ENCODE measurements at regions not wholly inside any gene's neighbourhood (a gene's known extent, or its start where the extent isn't known, plus 50 kb on each side); places are given as distances from the start of the nearest gene placed in this dataset.

DNA sequence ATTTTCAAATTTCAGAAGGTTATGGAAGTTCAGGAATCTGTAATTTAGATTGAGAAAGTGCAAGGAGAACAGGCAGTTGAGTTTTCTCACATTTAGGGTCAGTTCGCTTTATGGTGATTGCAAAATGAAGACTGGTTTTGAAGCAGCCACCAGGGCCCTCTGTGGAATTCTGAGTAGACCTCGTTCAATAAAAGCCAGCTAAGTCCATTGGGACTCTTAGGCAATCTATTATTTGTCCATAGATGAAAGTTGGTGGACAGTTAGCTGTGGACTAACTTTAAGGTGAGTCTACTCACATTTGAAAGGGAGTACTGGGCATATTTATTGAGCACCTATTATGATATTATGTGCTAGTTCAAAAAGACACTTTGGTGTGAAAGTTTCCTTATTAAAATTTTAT, 266.3 kb upstream of the LINC00305 start:
- TF ChIP-seq, protein P1, sequence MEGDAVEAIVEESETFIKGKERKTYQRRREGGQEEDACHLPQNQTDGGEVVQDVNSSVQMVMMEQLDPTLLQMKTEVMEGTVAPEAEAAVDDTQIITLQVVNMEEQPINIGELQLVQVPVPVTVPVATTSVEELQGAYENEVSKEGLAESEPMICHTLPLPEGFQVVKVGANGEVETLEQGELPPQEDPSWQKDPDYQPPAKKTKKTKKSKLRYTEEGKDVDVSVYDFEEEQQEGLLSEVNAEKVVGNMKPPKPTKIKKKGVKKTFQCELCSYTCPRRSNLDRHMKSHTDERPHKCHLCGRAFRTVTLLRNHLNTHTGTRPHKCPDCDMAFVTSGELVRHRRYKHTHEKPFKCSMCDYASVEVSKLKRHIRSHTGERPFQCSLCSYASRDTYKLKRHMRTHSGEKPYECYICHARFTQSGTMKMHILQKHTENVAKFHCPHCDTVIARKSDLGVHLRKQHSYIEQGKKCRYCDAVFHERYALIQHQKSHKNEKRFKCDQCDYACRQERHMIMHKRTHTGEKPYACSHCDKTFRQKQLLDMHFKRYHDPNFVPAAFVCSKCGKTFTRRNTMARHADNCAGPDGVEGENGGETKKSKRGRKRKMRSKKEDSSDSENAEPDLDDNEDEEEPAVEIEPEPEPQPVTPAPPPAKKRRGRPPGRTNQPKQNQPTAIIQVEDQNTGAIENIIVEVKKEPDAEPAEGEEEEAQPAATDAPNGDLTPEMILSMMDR (IDR thresholded peaks at IDR 0.05; ENCODE audit: insufficient read depth, low read length, poor library complexity, severe bottlenecking), result no peak
- Histone ChIP-seq H3K27me3 (ENCODE audit: control insufficient read depth, insufficient read depth, low read length) (no peaks in the 10 kb centered on the region), H3K4me3 (ENCODE audit: low read depth, low read length) (no peak overlapping the region), H3K36me3 (ENCODE audit: control insufficient read depth, insufficient read depth, low read length) (no peaks in the 10 kb centered on the region)
- no peak for DNase-seq (ENCODE audit: low read depth)

DNA sequence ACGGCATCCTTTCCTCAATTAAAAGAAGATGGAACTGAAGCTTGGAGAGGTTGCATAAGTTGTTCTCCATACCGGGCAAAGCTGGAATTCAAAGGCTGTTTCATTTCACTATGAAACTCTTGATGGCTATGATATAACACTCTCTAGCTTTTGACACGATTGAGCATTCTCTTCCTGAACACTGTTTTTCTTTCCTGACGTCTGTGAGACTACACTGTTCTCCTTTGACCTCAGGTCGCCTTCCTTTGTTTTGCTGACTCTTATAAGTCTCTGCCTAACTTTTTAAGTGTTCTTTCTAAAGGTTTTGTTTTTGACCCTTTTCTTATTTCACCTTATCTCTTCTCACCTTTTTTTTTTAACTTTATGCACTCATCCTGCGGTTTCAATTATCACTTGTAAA, 261.8 kb upstream of the LINC00305 start:
- Histone ChIP-seq H3K4me3 (ENCODE audit: low read depth, low read length) (no peak overlapping the region), H3K36me3 (ENCODE audit: control insufficient read depth, insufficient read depth, low read length) (no peaks in the 10 kb centered on the region), H3K27me3 (ENCODE audit: control insufficient read depth, insufficient read depth, low read length) (no peaks in the 10 kb centered on the region)
- DNase-seq (ENCODE audit: low read depth), result no peak
- TF ChIP-seq, protein P1 (IDR thresholded peaks at IDR 0.05; ENCODE audit: insufficient read depth, low read length, poor library complexity, severe bottlenecking), result no peak

- TF ChIP-seq, protein P1 (IDR thresholded peaks at IDR 0.05; ENCODE audit: insufficient read depth, low read length, poor library complexity, severe bottlenecking), result peak; percentile 51
- no peak for DNase-seq (ENCODE audit: low read depth)
These were observed 260.6 kb upstream of the LINC00305 start for GRCh38 chr18:64409511-64409910.

DNA sequence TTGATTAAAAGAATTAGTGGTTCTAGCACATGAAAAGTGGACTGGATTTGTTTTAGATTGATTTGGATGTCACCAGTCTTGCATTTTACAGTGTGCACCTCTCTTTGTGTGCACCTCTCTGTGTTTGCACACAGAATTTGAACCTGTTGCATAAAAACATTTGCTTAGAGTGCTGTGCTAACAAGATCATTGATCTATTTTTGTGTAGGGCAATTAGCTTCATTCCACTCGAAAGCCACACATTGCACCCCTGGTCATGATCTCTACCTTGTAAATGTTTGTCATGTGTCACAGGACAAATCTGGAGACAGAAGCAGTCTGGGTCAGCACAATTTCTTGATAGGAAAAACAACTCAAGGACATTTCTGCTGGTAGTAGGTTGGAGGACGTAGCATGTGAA, 258.7 kb upstream of the LINC00305 start:
- no peak for DNase-seq (ENCODE audit: low read depth)
- no peaks in the 10 kb centered on the region for H3K27me3 ChIP-seq (ENCODE audit: control insufficient read depth, insufficient read depth, low read length)
- H3K4me3 ChIP-seq (ENCODE audit: low read depth, low read length), result no peak overlapping the region
- H3K36me3 ChIP-seq (ENCODE audit: control insufficient read depth, insufficient read depth, low read length), result no peaks in the 10 kb centered on the region
- TF ChIP-seq, protein P1 (IDR thresholded peaks at IDR 0.05; ENCODE audit: insufficient read depth, low read length, poor library complexity, severe bottlenecking), result no peak

More at GRCh38 chr18:64409511-64409910, 260.6 kb upstream of the LINC00305 start:
- Histone ChIP-seq H3K36me3 (ENCODE audit: control insufficient read depth, insufficient read depth, low read length) (no peaks in the 10 kb centered on the region), H3K27me3 (ENCODE audit: control insufficient read depth, insufficient read depth, low read length) (no peaks in the 10 kb centered on the region), H3K4me3 (ENCODE audit: low read depth, low read length) (no peak overlapping the region)

DNA sequence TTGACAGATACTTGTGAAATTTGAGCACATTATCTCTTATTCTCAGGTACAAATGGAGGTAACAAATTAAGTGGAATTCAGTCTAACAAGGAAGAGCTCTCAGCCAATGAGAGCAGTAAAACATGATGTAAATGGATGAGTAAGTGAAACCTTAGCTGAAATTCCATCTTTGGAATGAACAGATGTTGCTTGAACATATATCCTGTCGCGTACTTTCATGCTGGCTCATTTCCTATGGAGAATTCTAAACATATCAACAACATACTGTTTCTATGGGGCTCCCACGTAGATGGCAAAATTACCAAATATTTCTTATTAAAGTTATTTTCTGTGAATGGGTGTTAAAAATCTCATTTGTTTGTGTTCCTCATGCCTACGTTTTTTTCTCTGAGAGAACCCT, 256.3 kb upstream of the LINC00305 start:
- no peak for DNase-seq (ENCODE audit: low read depth)
- no peak overlapping the region for H3K4me3 ChIP-seq (ENCODE audit: low read depth, low read length)
- H3K36me3 ChIP-seq (ENCODE audit: control insufficient read depth, insufficient read depth, low read length), result no peaks in the 10 kb centered on the region
- TF ChIP-seq, protein P1 (IDR thresholded peaks at IDR 0.05; ENCODE audit: insufficient read depth, low read length, poor library complexity, severe bottlenecking), result no peak
- no peaks in the 10 kb centered on the region for H3K27me3 ChIP-seq (ENCODE audit: control insufficient read depth, insufficient read depth, low read length)

GRCh38 chr18:64403784-64404503, 255.1 kb upstream of the LINC00305 start:
- no peak for DNase-seq (ENCODE audit: low read depth)
- H3K36me3 ChIP-seq (ENCODE audit: control insufficient read depth, insufficient read depth, low read length), result no peaks in the 10 kb centered on the region
- TF ChIP-seq, protein P1 (IDR thresholded peaks at IDR 0.05; ENCODE audit: insufficient read depth, low read length, poor library complexity, severe bottlenecking), result no peak
- no peaks in the 10 kb centered on the region for H3K27me3 ChIP-seq (ENCODE audit: control insufficient read depth, insufficient read depth, low read length)
- H3K4me3 ChIP-seq (ENCODE audit: low read depth, low read length), result no peak overlapping the region

Measured in kidney epithelial cell (primary cell).